CD14-positive monocyte (primary cell): ENCODE measurements at regions not wholly inside any gene's neighbourhood (a gene's known extent, or its start where the extent isn't known, plus 50 kb on each side); places are given as distances from the start of the nearest gene placed in this dataset.

ENCODE experiments used
- DNase-seq, 3 donors: peaks; one replicate each; pipeline ENCODE4 v3.0.0-alpha.2; 2011 to 2022
- H2AFZ ChIP-seq: 2 replicates; pipeline ENCODE4 v1.6.0; 2012; ENCODE audit warnings: mild to moderate bottlenecking, low read depth, low read length, inconsistent platforms; ENCODE audit not compliant: insufficient read depth, poor library complexity, severe bottlenecking
- H3K27ac ChIP-seq, 2 donors: 1 replicate in 1 of 2; 2 replicates in 1 of 2; pipeline ENCODE4 v1.5.1; 2012 to 2013; ENCODE audit warnings: low read length in 2 of 2, control low read depth in 1 of 2, inconsistent platforms in 1 of 2, low read depth in 1 of 2, mild to moderate bottlenecking in 1 of 2
- H3K27me3 ChIP-seq, 2 donors: one replicate each; pipeline versions ENCODE4 v1.6.0 to v1.6.1; 2011 to 2013; ENCODE audit warnings: low read length in 2 of 2; ENCODE audit not compliant: control insufficient read depth in 2 of 2, insufficient read depth in 2 of 2
- H3K36me3 ChIP-seq, 2 donors: replicated peaks in 1 of 2; 1 replicate in 1 of 2; 2 replicates in 1 of 2; pipeline versions ENCODE4 v1.5.1 to v1.6.1; 2012 to 2013; ENCODE audit warnings: low read length in 2 of 2, control low read depth in 1 of 2, inconsistent platforms in 1 of 2, mild to moderate bottlenecking in 1 of 2; ENCODE audit not compliant: insufficient read depth in 2 of 2, control insufficient read depth in 1 of 2
- H3K4me1 ChIP-seq, 2 donors: 1 replicate in 1 of 2; 2 replicates in 1 of 2; pipeline versions ENCODE4 v1.5.1 to v1.6.1; 2012 to 2013; ENCODE audit warnings: low read length in 2 of 2, control low read depth in 1 of 2, inconsistent platforms in 1 of 2, mild to moderate bottlenecking in 1 of 2, moderate library complexity in 1 of 2; ENCODE audit not compliant: insufficient read depth in 2 of 2, control insufficient read depth in 1 of 2
- H3K4me2 ChIP-seq: replicated peaks from 2 replicates; pipeline ENCODE3; 2012; ENCODE audit warnings: low read length, moderate library complexity, mild to moderate bottlenecking; ENCODE audit not compliant: poor library complexity, severe bottlenecking; ENCODE audit errors: extremely low read depth
- H3K4me3 ChIP-seq, 3 experiments: fragments of 200-600 bp in 1 of 3; sonication (generic) in 1 of 3; replicated peaks in 1 of 3; 1 replicate in 2 of 3; 2 replicates in 1 of 3; pipeline ENCODE4 v1.5.1; 2011 to 2013; ENCODE audit warnings: low read length in 3 of 3, mild to moderate bottlenecking in 3 of 3, control low read depth in 2 of 3, low read depth in 2 of 3, inconsistent platforms in 1 of 3, moderate library complexity in 1 of 3
- H3K79me2 ChIP-seq: 2 replicates; pipeline ENCODE4 v1.6.0; 2012; ENCODE audit warnings: mild to moderate bottlenecking, control low read depth, inconsistent platforms, low read length, moderate library complexity; ENCODE audit not compliant: insufficient read depth
- H3K9ac ChIP-seq: 2 replicates; pipeline ENCODE4 v1.6.0; 2017; ENCODE audit warnings: low read length, mild to moderate bottlenecking; ENCODE audit not compliant: insufficient read depth, poor library complexity, severe bottlenecking
- H3K9me3 ChIP-seq, 2 donors: replicated peaks in 1 of 2; 1 replicate in 1 of 2; 2 replicates in 1 of 2; pipeline versions ENCODE4 v1.5.1 to v1.6.1; 2012 to 2013; ENCODE audit warnings: low read length in 2 of 2, control low read depth in 1 of 2; ENCODE audit not compliant: control insufficient read depth in 1 of 2, insufficient read depth in 1 of 2
- H4K20me1 ChIP-seq: 2 replicates; pipeline ENCODE4 v1.6.0; 2012; ENCODE audit warnings: mild to moderate bottlenecking, low read length, control low read depth, moderate library complexity; ENCODE audit not compliant: insufficient read depth
- H3K27ac Mint-ChIP-seq, 7 donors: one replicate each; pipeline ENCODE4 v1.8.0; 2020; ENCODE audit warnings: mild to moderate bottlenecking in 7 of 7, mixed read lengths in 7 of 7, moderate library complexity in 6 of 7, inconsistent platforms in 2 of 7
- H3K27me3 Mint-ChIP-seq, 3 donors: one replicate each; pipeline ENCODE4 v1.8.0; 2021 to 2022; ENCODE audit warnings: low read depth in 3 of 3, mild to moderate bottlenecking in 3 of 3, mixed read lengths in 3 of 3, moderate library complexity in 3 of 3, inconsistent platforms in 1 of 3
- H3K36me3 Mint-ChIP-seq, 2 donors: one replicate each; pipeline ENCODE4 v1.8.0; 2020; ENCODE audit warnings: mixed read lengths in 2 of 2, inconsistent platforms in 1 of 2, mild to moderate bottlenecking in 1 of 2
- H3K4me1 Mint-ChIP-seq: one replicate; pipeline ENCODE4 v1.8.0; 2020; ENCODE audit warnings: mild to moderate bottlenecking, mixed read lengths
- H3K4me3 Mint-ChIP-seq, 2 donors: one replicate each; pipeline ENCODE4 v1.8.0; 2020; ENCODE audit warnings: mild to moderate bottlenecking in 2 of 2, mixed read lengths in 2 of 2, moderate library complexity in 1 of 2
- H3K9me3 Mint-ChIP-seq, 7 donors: one replicate each; pipeline ENCODE4 v1.8.0; 2020 to 2022; ENCODE audit warnings: mixed read lengths in 7 of 7, mild to moderate bottlenecking in 6 of 7, moderate library complexity in 6 of 7, inconsistent platforms in 2 of 7
- CTCF ChIP-seq: fragments of 200-600 bp; IDR thresholded peaks from one replicate; pipeline ENCODE4 v1.8.0; 2022; ENCODE audit warnings: antibody characterized with exemption, mild to moderate bottlenecking
- WGBS: methylation state at CpG from one replicate; pipeline ENCODE4 v1.1.5; 2013; ENCODE audit warnings: missing lambda C conversion rate; ENCODE audit not compliant: insufficient coverage; 5-methylcytosine and 5-hydroxymethylcytosine counted together
- intact Hi-C, 2 donors: fragments of 100-400 bp; cut with micrococcal nuclease; formaldehyde crosslinking; loops; one replicate each; pipeline versions ENCODE4 v1.15.0 to v1.15.1; 2023

GRCh38 chr7:69349291-69349690 lies 249.0 kb upstream of the AUTS2 start:
- no CpG with 5 or more reads among the region's 3 CpGs for WGBS

GRCh38 chr7:69358163-69358821 lies 240.0 kb upstream of the AUTS2 start:
- Histone ChIP-seq H3K79me2 (no peaks in the 10 kb centered on the region), H2AFZ (no peak overlapping the region), H3K9me3 (no peaks in the 10 kb centered on the region), H3K4me2 (no peak overlapping the region), H3K27me3 (no peaks in the 10 kb centered on the region), H3K36me3 (no peaks in the 10 kb centered on the region), H3K4me3 (no peak overlapping the region), H3K4me1 (no peaks in the 10 kb centered on the region), H3K9ac (no peak overlapping the region), H4K20me1 (no peaks in the 10 kb centered on the region), H3K27ac (no peak overlapping the region)
- intact Hi-C loops, result no loop called here
- Mint-ChIP-seq H3K4me1 (no peaks in the 10 kb centered on the region), H3K36me3 (no peaks in the 10 kb centered on the region), H3K9me3 (peaks cover 0 to 20% (median 5%) of the 10 kb centered on the region in 7 donors), H3K27ac (no peak overlapping the region), H3K27me3 (peaks cover 0 to 3% (median 0%) of the 10 kb centered on the region in 3 donors), H3K4me3 (no peak overlapping the region)
- 86% methylated on average over 1 of the region's 3 CpGs for WGBS
- DNase-seq, result no peak
- no peak for TF ChIP-seq CTCF

More at GRCh38 chr7:69349291-69349690, 249.0 kb upstream of the AUTS2 start:
- H3K27me3 ChIP-seq, result no peaks in the 10 kb centered on the region
- H3K9me3 ChIP-seq, result no peaks in the 10 kb centered on the region
- H3K27ac Mint-ChIP-seq, result no peak overlapping the region
- no peak overlapping the region for H3K4me3 Mint-ChIP-seq
- DNase-seq, result no peak
- no peak overlapping the region for H3K4me3 ChIP-seq
- peaks cover 0 to 7% (median 4%) of the 10 kb centered on the region in 7 donors for H3K9me3 Mint-ChIP-seq
- H3K27me3 Mint-ChIP-seq, result peaks cover 3 to 7% (median 6%) of the 10 kb centered on the region in 3 donors
- no peaks in the 10 kb centered on the region for H3K36me3 Mint-ChIP-seq
- no peak overlapping the region for H2AFZ ChIP-seq
- no peak overlapping the region for H3K9ac ChIP-seq
- no peak overlapping the region for H3K27ac ChIP-seq
- TF ChIP-seq CTCF, result no peak
- H4K20me1 ChIP-seq, result no peaks in the 10 kb centered on the region
- no peaks in the 10 kb centered on the region for H3K4me1 ChIP-seq
- H3K4me1 Mint-ChIP-seq, result no peaks in the 10 kb centered on the region
- intact Hi-C loops, result no loop called here
- H3K79me2 ChIP-seq, result no peaks in the 10 kb centered on the region
- no peak overlapping the region for H3K4me2 ChIP-seq
- H3K36me3 ChIP-seq, result no peaks in the 10 kb centered on the region
